NCI-H1930 (cell line): ENCODE measurements at regions not wholly inside any gene's neighbourhood (a gene's known extent, or its start where the extent isn't known, plus 50 kb on each side); places are given as distances from the start of the nearest gene placed in this dataset.
"Not testable (repeated sequence)": the region's sequence is repeated elsewhere in the genome, so short reads cannot be mapped to it uniquely, and the experiment has no call there.

Source experiments
- DNase-seq, 2 experiments: peaks; one replicate each; lab custom pipeline; 2025; lab: John Stamatoyannopoulos, UW

- DNase-seq: no peak
Observed at GRCh38 chr4:149986917-149987316, 91.3 kb upstream of the DCLK2 start.

GRCh38 chr4:149987330-149988086 lies 90.7 kb upstream of the DCLK2 start:
- DNase-seq: no peak

- no peak for DNase-seq
Observed at GRCh38 chr4:149988087-149988410, 90.2 kb upstream of the DCLK2 start.

GRCh38 chr4:149993030-149993429 lies 85.2 kb upstream of the DCLK2 start:
- DNase-seq: no peak

GRCh38 chr4:149995134-149995756 lies 83.0 kb upstream of the DCLK2 start:
- DNase-seq: no peak

- no peak for DNase-seq
Observed at GRCh38 chr4:149997881-149998421, 80.3 kb upstream of the DCLK2 start.

GRCh38 chr4:149999485-150000074 lies 78.7 kb upstream of the DCLK2 start:
- DNase-seq: no peak

GRCh38 chr4:150001815-150002214 lies 76.4 kb upstream of the DCLK2 start:
- DNase-seq: no peak

- no peak for DNase-seq
Observed at GRCh38 chr4:150002561-150002960, 75.7 kb upstream of the DCLK2 start.

GRCh38 chr4:150004481-150004880 lies 73.8 kb upstream of the DCLK2 start:
- DNase-seq: no peak

- DNase-seq: peak in 1 of 2 experiments; percentile 9
Observed at GRCh38 chr4:150005537-150005936, 72.7 kb upstream of the DCLK2 start.

- no peak for DNase-seq
Observed at GRCh38 chr4:150006197-150006596, 72.0 kb upstream of the DCLK2 start.

GRCh38 chr4:150007512-150007911 lies 70.7 kb upstream of the DCLK2 start:
- DNase-seq: no peak

GRCh38 chr4:150008546-150008945 lies 69.7 kb upstream of the DCLK2 start:
- DNase-seq: no peak

- DNase-seq: no peak
Observed at GRCh38 chr4:150009533-150009932, 68.7 kb upstream of the DCLK2 start.

GRCh38 chr4:150010525-150011126 lies 67.6 kb upstream of the DCLK2 start:
- DNase-seq: peak in 1 of 2 experiments; percentile 21

GRCh38 chr4:150012851-150013360 lies 65.3 kb upstream of the DCLK2 start:
- no peak for DNase-seq

GRCh38 chr4:150015910-150016309 lies 62.3 kb upstream of the DCLK2 start:
- DNase-seq: not testable (repeated sequence)

GRCh38 chr4:150016621-150017020 lies 61.6 kb upstream of the DCLK2 start:
- not testable (repeated sequence) for DNase-seq

- no peak for DNase-seq
Observed at GRCh38 chr4:150018257-150018656, 60.0 kb upstream of the DCLK2 start.

- DNase-seq: no peak
Observed at GRCh38 chr4:150021483-150021882, 56.8 kb upstream of the DCLK2 start.

GRCh38 chr4:150023489-150023888 lies 54.8 kb upstream of the DCLK2 start:
- DNase-seq: no peak
